Renal pelvis (tissue), 1 donor: ENCODE measurements at regions not wholly inside any gene's neighbourhood (a gene's known extent, or its start where the extent isn't known, plus 50 kb on each side); places are given as distances from the start of the nearest gene placed in this dataset.
"Not testable (repeated sequence)": the region's sequence is repeated elsewhere in the genome, so short reads cannot be mapped to it uniquely, and the experiment has no call there.

Experiments used
- DNase-seq: peaks from one replicate; pipeline ENCODE4 v3.0.0-alpha.2; 2013

- DNase-seq = no peak
Measured at GRCh38 chr15:68482246-68482645, 50.3 kb upstream of the ITGA11 start.

- DNase-seq = no peak
Measured at GRCh38 chr15:68483165-68483564, 51.2 kb upstream of the ITGA11 start.

- DNase-seq = no peak
Measured at GRCh38 chr15:68484220-68484619, 52.3 kb upstream of the ITGA11 start.

- DNase-seq = no peak
Measured at GRCh38 chr15:68484696-68485400, 52.9 kb upstream of the ITGA11 start.

- DNase-seq = no peak
Measured at GRCh38 chr15:68485721-68486360, 53.9 kb upstream of the ITGA11 start.

- no peak for DNase-seq
Measured at GRCh38 chr15:68487087-68487843, 55.3 kb upstream of the ITGA11 start.

- no peak for DNase-seq
Measured at GRCh38 chr15:68488290-68488689, 56.3 kb upstream of the ITGA11 start.

GRCh38 chr15:68488966-68489365 is 57.0 kb upstream of the ITGA11 start:
- DNase-seq = no peak

- no peak for DNase-seq
Measured at GRCh38 chr15:68489421-68489820, 57.5 kb upstream of the ITGA11 start.

- DNase-seq = no peak
Measured at GRCh38 chr15:68491415-68492106, 59.6 kb upstream of the ITGA11 start.

- no peak for DNase-seq
Measured at GRCh38 chr15:68492855-68493254, 60.9 kb upstream of the ITGA11 start.

GRCh38 chr15:68493629-68494028 is 61.7 kb upstream of the ITGA11 start:
- DNase-seq = no peak

- no peak for DNase-seq
Measured at GRCh38 chr15:68494573-68495110, 62.7 kb upstream of the ITGA11 start.

GRCh38 chr15:68495221-68495950 is 63.4 kb upstream of the ITGA11 start:
- DNase-seq = no peak

- DNase-seq = no peak
Measured at GRCh38 chr15:68495981-68496705, 64.2 kb upstream of the ITGA11 start.

- DNase-seq = not testable (repeated sequence)
Measured at GRCh38 chr15:68496751-68497150, 64.8 kb upstream of the ITGA11 start.

- DNase-seq = no peak
Measured at GRCh38 chr15:68497206-68497910, 65.4 kb upstream of the ITGA11 start.

GRCh38 chr15:68498076-68498475 is 66.1 kb upstream of the ITGA11 start:
- no peak for DNase-seq

- no peak for DNase-seq
Measured at GRCh38 chr15:68499620-68500312, 67.8 kb upstream of the ITGA11 start.
